Germinal center (tissue), 1 donor: ENCODE measurements at regions not wholly inside any gene's neighbourhood (a gene's known extent, or its start where the extent isn't known, plus 50 kb on each side); places are given as distances from the start of the nearest gene placed in this dataset.

Experiments
- DNase-seq: peaks from one replicate; pipeline ENCODE4 v3.0.0; 2012; ENCODE audit warnings: mixed read lengths, low spot score

DNA sequence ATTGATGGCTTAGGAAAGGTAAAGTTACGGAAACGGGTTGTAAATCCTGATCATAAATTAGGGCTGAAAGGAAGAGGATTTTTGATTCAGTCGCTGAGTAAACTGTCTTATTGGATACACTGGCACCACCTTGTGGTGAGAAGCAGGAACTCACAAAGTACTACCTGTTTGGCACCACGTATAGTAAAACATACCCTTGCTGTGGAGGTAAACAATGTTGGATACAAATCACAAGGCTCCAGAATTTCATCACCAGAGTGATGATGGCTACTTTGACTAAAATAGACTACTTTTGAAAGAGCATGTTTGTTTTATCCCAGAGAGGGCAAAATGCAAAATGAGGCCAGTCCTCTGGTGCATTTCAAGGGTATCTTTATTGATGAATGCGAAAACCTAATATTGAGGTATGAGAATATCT lies 216.9 kb downstream of the IGSF11 start:
- DNase-seq: peak; percentile 46

DNA sequence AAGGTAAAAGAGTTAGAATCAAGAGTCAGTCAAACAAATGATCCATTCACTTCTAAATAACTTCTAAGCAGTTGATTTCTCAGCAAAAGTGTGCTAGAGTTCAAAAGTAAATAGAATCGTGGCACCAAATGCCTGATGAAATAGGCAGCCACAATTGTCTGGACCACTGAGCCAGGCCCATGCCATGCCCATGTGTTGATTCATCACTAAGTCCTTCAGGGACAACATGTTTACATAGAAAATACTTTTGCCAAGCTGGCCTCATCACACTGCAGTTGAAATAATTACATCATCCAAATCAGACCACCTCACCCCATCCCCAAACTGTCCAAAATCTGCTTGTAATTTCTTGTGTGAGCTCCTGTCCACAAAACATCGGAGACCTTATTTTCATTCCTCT lies 216.3 kb downstream of the IGSF11 start:
- DNase-seq: no peak

- DNase-seq: no peak
Observed at GRCh38 chr3:118823626-118824025, 211.0 kb downstream of the IGSF11 start.

GRCh38 chr3:118827446-118827845 lies 207.2 kb downstream of the IGSF11 start:
- DNase-seq: no peak

DNA sequence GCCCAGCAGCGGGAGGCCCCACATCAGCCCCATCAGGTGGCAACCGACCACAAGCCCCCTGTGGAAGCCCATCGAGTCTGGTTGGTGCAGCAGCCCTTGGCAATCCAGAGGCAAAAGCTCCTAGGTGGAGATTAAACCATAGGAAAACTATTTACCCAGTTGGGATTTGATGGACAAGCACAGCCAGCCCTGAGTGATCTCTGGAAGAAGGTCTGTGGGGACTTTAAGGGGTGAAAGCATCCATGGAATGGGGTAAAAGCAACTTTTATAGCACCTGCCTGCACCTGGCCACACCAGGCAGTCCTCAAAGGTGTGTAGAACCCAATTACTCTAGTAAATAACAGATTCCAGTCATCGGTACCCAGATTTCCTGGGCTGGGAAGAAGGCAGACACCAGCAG lies 206.3 kb downstream of the IGSF11 start:
- no peak for DNase-seq

DNA sequence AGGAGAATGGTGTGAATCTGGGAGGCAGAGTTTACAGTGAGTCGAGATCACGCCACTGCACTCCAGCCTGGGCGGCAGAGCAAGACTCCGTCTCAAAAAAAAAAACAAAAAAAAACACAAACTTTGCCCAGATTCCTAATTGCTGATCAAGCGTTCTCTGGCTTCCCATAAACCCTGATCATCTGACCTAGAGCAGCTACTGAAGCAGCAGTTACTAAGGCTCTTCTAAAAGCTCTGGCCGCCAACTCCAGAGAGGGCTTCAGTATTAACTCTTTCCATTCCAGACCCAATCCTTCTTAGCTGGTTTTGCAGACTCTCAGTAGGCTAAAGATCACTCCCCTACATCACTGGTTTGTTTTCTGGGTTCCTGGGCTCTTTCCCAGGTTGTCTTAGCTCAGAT lies 201.6 kb downstream of the IGSF11 start:
- no peak for DNase-seq

DNA sequence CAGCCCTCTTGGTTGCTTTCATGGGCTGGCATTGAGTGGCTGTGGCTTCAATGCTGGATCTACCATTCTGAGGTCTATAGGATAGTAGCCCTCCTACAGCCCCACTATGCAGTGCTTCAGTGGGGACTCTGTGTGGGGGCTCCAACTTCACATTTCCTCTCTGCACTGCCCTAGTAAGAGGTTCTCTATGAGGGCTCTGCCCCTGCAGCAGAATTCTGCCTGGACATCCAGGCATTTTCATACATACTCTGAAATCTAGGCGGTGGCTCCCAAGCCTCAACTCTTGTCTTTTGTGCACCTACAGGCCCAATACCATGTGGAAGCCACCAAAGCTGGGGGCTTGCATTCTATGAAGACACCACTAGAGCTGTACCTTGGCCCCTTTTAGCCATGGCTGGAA lies 195.8 kb downstream of the IGSF11 start:
- DNase-seq: no peak

DNA sequence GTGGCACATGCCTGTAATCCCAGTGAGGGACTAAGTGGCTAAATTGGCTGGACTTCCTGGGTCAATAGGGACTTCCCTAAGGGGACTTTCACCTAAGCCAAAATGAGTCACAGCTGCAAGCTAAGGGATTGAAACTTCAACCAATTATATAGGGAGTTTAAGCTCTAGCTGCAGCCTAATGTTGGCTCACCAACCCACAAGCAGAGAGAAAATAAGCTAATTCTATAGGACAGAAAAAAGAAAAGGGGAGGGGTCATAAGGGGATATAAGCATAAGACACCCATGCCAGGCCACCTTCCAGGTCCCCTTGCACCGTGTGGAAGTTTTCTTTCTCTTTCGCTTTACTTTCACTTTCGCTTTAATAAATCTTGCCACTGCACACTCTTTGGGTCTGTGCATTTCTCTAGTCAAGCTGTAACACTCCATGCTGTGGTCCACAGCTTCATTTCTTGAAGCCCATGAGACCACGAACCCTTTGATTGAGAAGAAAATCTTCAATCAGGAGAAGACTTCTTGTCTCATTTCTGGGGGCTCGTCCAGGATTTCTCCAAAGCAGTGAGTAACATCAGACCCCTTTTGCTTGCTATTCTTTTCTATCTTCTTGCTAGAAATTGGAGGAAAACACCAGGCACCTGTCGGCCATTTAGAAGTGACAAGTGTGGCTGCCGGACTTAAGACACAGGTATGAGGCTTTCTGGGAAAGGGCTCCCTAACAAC lies 192.3 kb downstream of the IGSF11 start:
- DNase-seq: no peak

GRCh38 chr3:118846176-118846575 lies 188.5 kb downstream of the IGSF11 start:
- DNase-seq: no peak
